GM23248 (cell line): ENCODE measurements at regions not wholly inside any gene's neighbourhood (a gene's known extent, or its start where the extent isn't known, plus 50 kb on each side); places are given as distances from the start of the nearest gene placed in this dataset.

Experiments used
- EZH2 ChIP-seq: fragments of 200-600 bp; sonication (generic); IDR thresholded peaks from 2 replicates; pipeline ENCODE4 v1.6.1; 2018; ENCODE audit warnings: antibody characterized with exemption, mild to moderate bottlenecking; ENCODE audit not compliant: insufficient read depth, poor library complexity, severe bottlenecking
- EZH2phosphoT487 ChIP-seq: fragments of 200-600 bp; sonication (generic); IDR thresholded peaks from 2 replicates; pipeline ENCODE4 v1.6.1; 2018; ENCODE audit warnings: antibody characterized with exemption, moderate library complexity, mild to moderate bottlenecking, low read depth; ENCODE audit not compliant: insufficient read depth

GRCh38 chr2:128412181-128412871 is 93.7 kb upstream of the HS6ST1 start:
- TF ChIP-seq EZH2phosphoT487 (no peak), EZH2 (no peak)
